ENCODE measurements at regions not wholly inside any gene's neighbourhood (a gene's known extent, or its start where the extent isn't known, plus 50 kb on each side); places are given as distances from the start of the nearest gene placed in this dataset.

GRCh38 chr6:145224450-145224849 is 510.9 kb downstream of the EPM2A start:
- Mint-ChIP-seq H3K27me3 (ENCODE audit: low read depth) (no peaks in the 10 kb centered on the region), H3K4me3 (no peak overlapping the region), H3K9me3 (no peaks in the 10 kb centered on the region)

GRCh38 chr6:145225500-145225899 is 509.8 kb downstream of the EPM2A start:
- no peaks in the 10 kb centered on the region for H3K9me3 Mint-ChIP-seq
- H3K27ac Mint-ChIP-seq = no peak overlapping the region
- H3K4me3 Mint-ChIP-seq = no peak overlapping the region
- no peaks in the 10 kb centered on the region for H3K4me1 Mint-ChIP-seq
- H3K36me3 Mint-ChIP-seq (ENCODE audit: low read depth) = no peaks in the 10 kb centered on the region
- H3K27me3 Mint-ChIP-seq (ENCODE audit: low read depth) = no peaks in the 10 kb centered on the region
- TF ChIP-seq CTCF (IDR thresholded peaks at IDR 0.05; ENCODE audit: unreplicated experiment in 3 of 3) = no peak

More at GRCh38 chr6:145224450-145224849, 510.9 kb downstream of the EPM2A start:
- Mint-ChIP-seq H3K4me1 (no peaks in the 10 kb centered on the region), H3K27ac (no peak overlapping the region), H3K36me3 (ENCODE audit: low read depth) (no peaks in the 10 kb centered on the region)
- TF ChIP-seq CTCF (IDR thresholded peaks at IDR 0.05; ENCODE audit: unreplicated experiment in 3 of 3) = no peak

- Mint-ChIP-seq H3K4me3 (no peak overlapping the region), H3K27me3 (ENCODE audit: low read depth) (no peaks in the 10 kb centered on the region), H3K4me1 (no peaks in the 10 kb centered on the region), H3K36me3 (ENCODE audit: low read depth) (no peaks in the 10 kb centered on the region), H3K27ac (no peak overlapping the region), H3K9me3 (no peaks in the 10 kb centered on the region)
- TF ChIP-seq CTCF (IDR thresholded peaks at IDR 0.05; ENCODE audit: unreplicated experiment in 3 of 3) = no peak
Measured at GRCh38 chr6:145227593-145227992, 507.7 kb downstream of the EPM2A start.

GRCh38 chr6:145228962-145229582 is 506.2 kb downstream of the EPM2A start:
- H3K4me1 Mint-ChIP-seq = no peaks in the 10 kb centered on the region
- no peaks in the 10 kb centered on the region for H3K27me3 Mint-ChIP-seq (ENCODE audit: low read depth)
- H3K4me3 Mint-ChIP-seq = no peak overlapping the region
- no peaks in the 10 kb centered on the region for H3K36me3 Mint-ChIP-seq (ENCODE audit: low read depth)
- no peak overlapping the region for H3K27ac Mint-ChIP-seq
- no peaks in the 10 kb centered on the region for H3K9me3 Mint-ChIP-seq
- no peak for TF ChIP-seq CTCF (IDR thresholded peaks at IDR 0.05; ENCODE audit: unreplicated experiment in 3 of 3)

- Mint-ChIP-seq H3K4me3 (no peak overlapping the region), H3K27me3 (ENCODE audit: low read depth) (no peaks in the 10 kb centered on the region), H3K9me3 (no peaks in the 10 kb centered on the region), H3K27ac (no peak overlapping the region), H3K36me3 (ENCODE audit: low read depth) (no peaks in the 10 kb centered on the region), H3K4me1 (no peaks in the 10 kb centered on the region)
- TF ChIP-seq CTCF (IDR thresholded peaks at IDR 0.05; ENCODE audit: unreplicated experiment in 3 of 3) = no peak
Measured at GRCh38 chr6:145233955-145234354, 501.4 kb downstream of the EPM2A start.

- no peaks in the 10 kb centered on the region for H3K9me3 Mint-ChIP-seq
- H3K36me3 Mint-ChIP-seq (ENCODE audit: low read depth) = no peaks in the 10 kb centered on the region
- H3K27ac Mint-ChIP-seq = no peak overlapping the region
- no peak for TF ChIP-seq CTCF (IDR thresholded peaks at IDR 0.05; ENCODE audit: unreplicated experiment in 3 of 3)
- no peak overlapping the region for H3K4me3 Mint-ChIP-seq
- H3K27me3 Mint-ChIP-seq (ENCODE audit: low read depth) = no peaks in the 10 kb centered on the region
- H3K4me1 Mint-ChIP-seq = no peaks in the 10 kb centered on the region
Measured at GRCh38 chr6:145235207-145235606, 500.1 kb downstream of the EPM2A start.

Measured in nephron (organoid).